DMS53 treated with DMSO at 0.1 percent for 48 hours (cell line): ENCODE measurements at regions not wholly inside any gene's neighbourhood (a gene's known extent, or its start where the extent isn't known, plus 50 kb on each side); places are given as distances from the start of the nearest gene placed in this dataset.

ENCODE experiments used
- DNase-seq: peaks from one replicate; lab custom pipeline; 2025; ENCODE audit not compliant: unreplicated experiment; lab: John Stamatoyannopoulos, UW

GRCh38 chr15:98025237-98025636 is 64.7 kb downstream of the ARRDC4 start:
- no peak for DNase-seq

GRCh38 chr15:98034731-98035130 is 74.2 kb downstream of the ARRDC4 start:
- DNase-seq = no peak

- no peak for DNase-seq
These were observed 74.6 kb downstream of the ARRDC4 start for GRCh38 chr15:98035134-98035533.

GRCh38 chr15:98035577-98036010 is 75.1 kb downstream of the ARRDC4 start:
- DNase-seq = no peak

GRCh38 chr15:98039596-98039995 is 79.1 kb downstream of the ARRDC4 start:
- no peak for DNase-seq

- no peak for DNase-seq
These were observed 79.6 kb downstream of the ARRDC4 start for GRCh38 chr15:98040146-98040545.

- DNase-seq = no peak
These were observed 82.9 kb downstream of the ARRDC4 start for GRCh38 chr15:98043160-98044014.

- no peak for DNase-seq
These were observed 91.2 kb downstream of the ARRDC4 start for GRCh38 chr15:98051734-98052133.

GRCh38 chr15:98057453-98057852 is 97.0 kb downstream of the ARRDC4 start:
- no peak for DNase-seq

- DNase-seq = no peak
These were observed 102.4 kb downstream of the ARRDC4 start for GRCh38 chr15:98062869-98063268.

- DNase-seq = no peak
These were observed 102.8 kb downstream of the ARRDC4 start for GRCh38 chr15:98063315-98063714.

GRCh38 chr15:98063871-98064270 is 103.4 kb downstream of the ARRDC4 start:
- no peak for DNase-seq

- no peak for DNase-seq
These were observed 106.8 kb downstream of the ARRDC4 start for GRCh38 chr15:98067339-98067738.

GRCh38 chr15:98069256-98069655 is 108.8 kb downstream of the ARRDC4 start:
- DNase-seq = no peak

- no peak for DNase-seq
These were observed 109.6 kb downstream of the ARRDC4 start for GRCh38 chr15:98070137-98070536.

GRCh38 chr15:98071786-98072185 is 111.3 kb downstream of the ARRDC4 start:
- DNase-seq = no peak

GRCh38 chr15:98075441-98075840 is 114.9 kb downstream of the ARRDC4 start:
- no peak for DNase-seq

GRCh38 chr15:98076021-98076816 is 115.7 kb downstream of the ARRDC4 start:
- no peak for DNase-seq

GRCh38 chr15:98077186-98077585 is 116.7 kb downstream of the ARRDC4 start:
- no peak for DNase-seq

GRCh38 chr15:98080791-98081190 is 120.3 kb downstream of the ARRDC4 start:
- no peak for DNase-seq

GRCh38 chr15:98083203-98083910 is 122.9 kb downstream of the ARRDC4 start:
- no peak for DNase-seq
